Neural progenitor cell (in vitro differentiated cells): ENCODE measurements at regions not wholly inside any gene's neighbourhood (a gene's known extent, or its start where the extent isn't known, plus 50 kb on each side); places are given as distances from the start of the nearest gene placed in this dataset.

Experiments used
- EZH2 ChIP-seq: fragments of 200-600 bp; sonication (generic); IDR thresholded peaks from 2 replicates; pipeline ENCODE4 v1.6.1; 2017; ENCODE audit warnings: antibody characterized with exemption, mild to moderate bottlenecking, moderate library complexity
- EZH2phosphoT487 ChIP-seq: fragments of 200-600 bp; sonication (generic); IDR thresholded peaks from 2 replicates; pipeline ENCODE4 v1.6.1; 2017; ENCODE audit warnings: antibody characterized with exemption
- TF ChIP-seq, protein P1 (sequence below): fragments of 200-600 bp; sonication (generic); IDR thresholded peaks from 2 replicates; pipeline ENCODE4 v1.5.1; 2017; ENCODE audit warnings: antibody characterized with exemption, mild to moderate bottlenecking

DNA sequence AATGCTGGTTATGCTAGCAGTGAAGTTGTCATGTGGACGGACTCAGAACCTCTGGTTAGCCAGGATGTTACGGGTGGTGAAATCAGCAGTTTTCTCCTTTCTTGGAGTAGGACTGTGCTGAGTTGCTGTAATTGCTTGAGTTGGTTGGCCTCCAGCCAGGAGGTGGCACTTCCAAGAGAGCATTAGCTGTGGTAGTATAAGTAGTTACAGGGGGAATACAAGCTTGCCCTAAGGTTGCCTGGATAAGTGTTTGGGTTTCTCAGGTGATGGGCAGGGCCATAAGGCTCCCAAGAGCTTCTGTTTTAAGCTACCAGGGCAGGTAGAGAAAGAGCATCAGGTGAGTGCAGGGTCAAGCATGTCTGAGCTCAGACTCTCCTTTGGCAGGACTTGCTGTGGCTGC is 103.0 kb downstream of the ZNF518B start:
- TF ChIP-seq, protein P1, sequence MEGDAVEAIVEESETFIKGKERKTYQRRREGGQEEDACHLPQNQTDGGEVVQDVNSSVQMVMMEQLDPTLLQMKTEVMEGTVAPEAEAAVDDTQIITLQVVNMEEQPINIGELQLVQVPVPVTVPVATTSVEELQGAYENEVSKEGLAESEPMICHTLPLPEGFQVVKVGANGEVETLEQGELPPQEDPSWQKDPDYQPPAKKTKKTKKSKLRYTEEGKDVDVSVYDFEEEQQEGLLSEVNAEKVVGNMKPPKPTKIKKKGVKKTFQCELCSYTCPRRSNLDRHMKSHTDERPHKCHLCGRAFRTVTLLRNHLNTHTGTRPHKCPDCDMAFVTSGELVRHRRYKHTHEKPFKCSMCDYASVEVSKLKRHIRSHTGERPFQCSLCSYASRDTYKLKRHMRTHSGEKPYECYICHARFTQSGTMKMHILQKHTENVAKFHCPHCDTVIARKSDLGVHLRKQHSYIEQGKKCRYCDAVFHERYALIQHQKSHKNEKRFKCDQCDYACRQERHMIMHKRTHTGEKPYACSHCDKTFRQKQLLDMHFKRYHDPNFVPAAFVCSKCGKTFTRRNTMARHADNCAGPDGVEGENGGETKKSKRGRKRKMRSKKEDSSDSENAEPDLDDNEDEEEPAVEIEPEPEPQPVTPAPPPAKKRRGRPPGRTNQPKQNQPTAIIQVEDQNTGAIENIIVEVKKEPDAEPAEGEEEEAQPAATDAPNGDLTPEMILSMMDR: no peak
- TF ChIP-seq EZH2 (no peak), EZH2phosphoT487 (no peak)
